ENCODE measurements at regions not wholly inside any gene's neighbourhood (a gene's known extent, or its start where the extent isn't known, plus 50 kb on each side); places are given as distances from the start of the nearest gene placed in this dataset.

DNA sequence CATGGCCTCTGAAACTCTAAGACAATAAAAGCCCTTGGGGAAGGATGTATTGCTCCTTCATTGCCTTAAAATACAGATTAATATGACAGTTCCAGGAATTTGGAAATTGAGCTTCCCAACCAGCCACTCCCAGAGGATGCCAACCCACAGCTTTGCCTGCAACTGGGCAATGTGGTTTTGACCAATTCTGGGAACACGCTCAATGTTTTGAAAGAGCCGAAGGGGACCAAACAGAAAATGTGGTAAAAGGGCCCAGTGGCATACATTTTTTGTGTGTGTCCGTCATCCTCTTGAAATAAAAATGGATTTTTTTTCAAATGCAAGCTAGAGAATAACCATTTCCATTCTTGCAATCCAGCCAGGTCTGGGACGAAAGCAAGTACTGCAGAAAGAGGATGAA lies 88.3 kb upstream of the PLEKHG7 start:
- no peak for DNase-seq (ENCODE audit: low spot score)

DNA sequence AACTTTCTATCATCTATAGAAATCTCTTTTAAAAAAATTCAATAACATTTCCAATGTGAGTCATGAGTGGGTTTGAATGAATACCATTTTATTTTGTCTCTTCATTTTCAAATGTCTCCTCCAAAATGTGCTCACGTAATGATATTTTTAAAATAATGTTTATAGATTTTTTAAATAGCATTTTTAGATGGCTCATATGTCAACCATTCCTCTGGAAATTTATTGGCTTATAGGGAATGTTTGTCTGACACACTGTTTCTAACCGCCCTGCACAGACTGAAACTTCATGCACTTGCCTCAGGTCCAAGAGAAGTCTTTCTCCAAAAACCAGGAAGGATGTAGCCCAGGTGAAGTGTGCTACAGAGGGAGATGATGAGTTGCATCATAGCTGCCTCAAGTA lies 88.8 kb upstream of the PLEKHG7 start:
- DNase-seq (ENCODE audit: low spot score): no peak

DNA sequence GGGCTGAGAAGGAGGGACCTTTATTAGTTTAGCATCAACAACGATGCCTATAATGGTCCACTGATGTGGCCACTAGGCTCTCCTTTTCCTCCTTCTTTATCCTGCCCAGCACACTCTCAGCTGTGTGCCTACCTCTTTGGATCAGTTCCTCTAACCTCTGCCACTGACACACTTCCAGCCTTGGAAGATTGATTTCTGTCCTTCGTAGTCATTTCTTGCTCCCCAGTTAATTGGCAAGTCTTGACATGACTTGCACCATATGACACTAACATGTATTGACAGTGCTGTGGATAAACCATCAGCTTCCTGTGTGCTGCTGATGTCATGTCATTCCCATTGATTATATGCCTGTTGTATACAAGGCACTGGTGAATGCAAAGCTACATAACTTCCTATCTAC lies 90.2 kb upstream of the PLEKHG7 start:
- DNase-seq (ENCODE audit: low spot score): no peak

DNA sequence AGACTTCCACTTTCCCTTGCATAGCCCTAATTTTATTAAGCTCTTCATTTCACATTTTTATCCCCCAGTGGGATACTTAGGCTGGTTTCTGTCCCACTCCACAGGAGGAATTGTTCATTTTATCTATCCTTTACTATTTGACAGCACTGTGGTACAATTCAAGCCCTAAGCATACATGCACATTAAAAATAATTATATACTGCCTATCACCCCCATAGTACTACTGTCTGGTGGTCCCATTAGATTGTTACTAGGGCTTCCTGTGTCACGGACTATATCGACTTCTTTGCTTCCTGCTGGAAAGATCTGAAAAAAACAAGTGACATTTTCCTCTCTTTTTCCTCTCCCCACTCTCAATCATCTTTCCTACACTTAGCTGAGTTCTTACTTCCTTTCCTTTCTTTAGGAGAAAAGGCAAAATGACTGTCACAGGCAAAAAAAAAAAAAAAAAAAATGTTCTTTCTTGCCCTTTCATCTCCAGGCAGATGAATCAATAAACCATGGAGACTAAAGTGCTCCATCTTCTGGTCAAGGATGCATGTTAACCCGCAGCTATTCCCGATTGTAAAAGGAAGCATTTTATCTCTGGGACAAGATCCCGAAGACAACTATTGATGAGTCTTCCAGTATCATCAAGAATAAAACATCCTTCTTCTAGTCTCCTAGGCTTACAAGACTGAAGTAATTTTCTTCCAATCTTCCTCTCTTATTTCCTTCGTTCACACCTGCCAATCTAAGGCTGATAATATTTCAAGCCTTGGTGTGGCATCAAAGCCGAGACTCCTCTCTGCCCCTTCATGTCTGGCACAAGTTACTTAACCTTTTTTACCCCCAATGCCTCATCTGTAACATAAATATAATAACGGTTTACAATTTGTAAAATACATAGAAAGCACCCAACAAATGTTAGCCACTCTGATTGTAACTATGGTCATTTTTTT lies 94.4 kb upstream of the PLEKHG7 start:
- peak; percentile 67 for DNase-seq (ENCODE audit: low spot score)

DNA sequence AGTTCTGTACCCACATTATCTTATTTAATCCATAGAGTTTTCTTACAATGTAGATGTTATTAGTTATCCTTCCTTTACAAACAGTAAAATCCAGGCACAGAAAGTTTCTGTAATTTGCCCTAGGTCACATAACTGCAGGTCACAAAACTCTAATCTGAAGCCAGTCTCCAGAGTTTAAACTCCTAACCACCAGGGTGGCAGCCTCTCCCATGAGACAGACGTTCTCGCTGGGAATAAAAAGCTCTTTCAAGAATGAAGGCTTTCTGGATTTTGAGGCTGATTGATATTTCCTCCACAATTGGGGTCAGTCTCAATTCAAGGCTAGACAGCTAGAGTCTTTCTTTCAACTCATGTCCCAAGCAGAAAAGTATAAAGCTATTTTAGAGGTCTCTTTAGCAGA lies 95.8 kb upstream of the PLEKHG7 start:
- DNase-seq (ENCODE audit: low spot score): no peak

DNA sequence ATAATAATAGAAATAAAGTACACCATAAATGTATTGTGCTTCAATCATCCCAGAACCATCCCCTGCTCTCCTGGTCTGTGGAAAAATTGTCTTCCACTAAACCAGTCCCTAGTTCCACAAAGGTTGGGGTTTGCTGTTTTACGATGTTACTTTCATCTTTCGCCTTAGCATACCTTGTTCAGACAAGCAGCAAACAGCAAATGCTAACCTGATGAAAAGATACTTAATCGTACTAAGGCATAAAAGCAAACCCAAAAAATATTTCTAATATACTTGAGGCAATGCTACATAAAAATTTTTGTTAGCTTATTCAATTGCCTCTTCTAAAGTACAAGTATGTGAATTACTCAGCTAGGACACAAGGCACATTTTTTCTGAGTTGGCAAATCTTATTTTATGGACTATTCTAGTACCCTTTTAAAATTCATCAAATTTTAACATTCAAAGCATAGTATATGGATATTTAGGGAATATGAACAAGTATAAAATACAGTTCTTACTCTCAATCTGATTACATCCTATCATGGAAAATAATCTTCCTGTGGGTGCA lies 97.1 kb upstream of the PLEKHG7 start:
- DNase-seq (ENCODE audit: low spot score): no peak

DNA sequence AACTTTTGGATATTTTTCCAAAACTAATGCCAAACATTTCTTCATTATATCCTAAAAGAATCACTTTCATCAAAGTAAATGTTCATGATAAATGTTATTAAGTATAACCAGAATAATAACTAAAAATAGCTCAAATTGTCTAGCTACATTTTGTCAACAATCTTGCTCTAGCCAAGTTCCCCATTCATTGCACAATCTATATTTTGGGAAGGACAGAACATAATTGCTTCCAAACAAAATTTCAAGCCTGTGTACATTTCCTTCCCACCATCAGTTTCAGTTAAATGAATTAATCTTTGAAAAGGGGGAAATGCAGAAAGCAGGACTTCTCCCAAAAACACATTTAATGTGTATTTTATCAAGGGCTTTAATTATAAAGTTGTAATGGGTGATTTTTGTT lies 98.0 kb upstream of the PLEKHG7 start:
- DNase-seq (ENCODE audit: low spot score): no peak

DNA sequence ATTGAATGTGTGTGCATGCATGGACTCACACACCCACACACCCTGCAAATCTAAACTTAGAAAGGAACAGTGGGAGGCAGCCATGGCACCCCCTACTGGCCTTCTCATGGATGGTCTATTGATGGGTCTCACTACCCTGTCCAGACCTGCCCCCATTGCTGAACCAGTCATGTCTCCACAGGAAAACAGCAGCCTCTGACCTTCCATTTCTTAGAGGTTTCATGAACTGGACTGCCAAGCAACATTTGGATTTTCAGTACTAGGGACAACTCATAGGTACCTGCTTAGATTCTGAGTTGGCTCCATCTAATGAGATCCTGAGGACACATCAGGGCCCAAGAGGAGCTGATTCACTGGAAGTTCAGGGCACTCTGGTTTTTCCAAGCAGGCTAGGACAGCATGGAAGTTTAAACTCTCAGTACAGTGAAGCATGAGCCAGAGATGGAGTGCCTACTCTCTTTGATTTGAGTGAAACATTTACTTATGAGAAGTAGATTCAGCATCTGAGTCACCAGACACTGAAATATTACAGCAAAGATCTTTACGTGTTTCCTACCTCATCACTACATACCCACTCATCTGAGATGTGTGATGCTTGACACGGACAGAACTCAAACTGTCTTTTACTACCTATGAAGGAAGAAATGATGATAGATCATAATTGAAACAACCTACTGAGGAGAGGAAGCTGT lies 98.9 kb upstream of the PLEKHG7 start:
- DNase-seq (ENCODE audit: low spot score): no peak

DNA sequence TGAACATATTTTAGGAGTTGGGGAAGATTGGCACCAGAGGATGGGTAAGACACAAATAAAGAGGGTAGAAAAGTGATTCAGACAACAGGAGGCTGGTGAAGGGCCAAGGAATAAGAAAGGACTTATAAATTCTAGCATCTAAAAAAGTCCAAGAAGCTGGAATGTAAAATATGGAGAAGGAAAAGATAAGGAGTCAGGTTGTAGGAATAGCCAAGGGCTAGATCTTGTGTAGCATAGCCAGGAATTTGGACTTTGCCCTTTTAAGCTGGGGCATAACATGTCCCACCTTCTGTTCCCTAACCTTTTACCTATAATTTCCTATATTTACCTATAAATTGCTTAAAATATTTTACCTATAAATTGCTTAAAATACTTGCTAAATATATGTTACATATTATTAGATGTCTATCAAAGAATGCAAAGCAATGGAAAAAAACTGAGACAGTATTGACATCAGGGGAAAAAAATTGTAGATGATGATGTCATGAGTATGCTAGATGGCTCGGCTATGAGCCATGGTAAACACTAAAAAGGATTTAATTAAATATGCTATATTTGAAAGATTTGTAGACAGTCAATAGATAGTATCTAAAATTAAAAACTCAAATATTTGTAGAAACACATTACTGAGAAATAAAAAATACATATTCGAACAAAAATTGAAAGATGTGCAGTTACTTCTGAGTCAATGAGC lies 99.7 kb upstream of the PLEKHG7 start:
- DNase-seq (ENCODE audit: low spot score): no peak

DNA sequence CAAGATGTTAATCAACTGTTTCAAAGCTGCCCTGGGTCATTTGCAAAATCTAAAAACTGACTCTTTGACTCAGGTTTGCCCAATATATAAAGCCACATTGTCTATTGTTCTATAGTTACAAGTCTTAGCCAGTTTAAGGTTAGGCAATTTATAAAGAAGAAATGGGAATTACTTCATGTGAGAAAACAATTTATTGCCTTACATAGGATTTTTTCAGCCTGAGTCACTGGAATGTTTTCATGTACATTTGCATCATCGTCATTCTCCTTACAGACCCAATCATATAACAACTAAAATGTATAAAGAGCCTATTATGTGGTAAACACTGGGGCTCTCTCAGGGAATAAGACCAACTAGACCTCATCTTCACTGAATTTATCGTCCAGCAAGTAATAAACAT lies 100.3 kb upstream of the PLEKHG7 start:
- peak; percentile 26 for DNase-seq (ENCODE audit: low spot score)

DNA sequence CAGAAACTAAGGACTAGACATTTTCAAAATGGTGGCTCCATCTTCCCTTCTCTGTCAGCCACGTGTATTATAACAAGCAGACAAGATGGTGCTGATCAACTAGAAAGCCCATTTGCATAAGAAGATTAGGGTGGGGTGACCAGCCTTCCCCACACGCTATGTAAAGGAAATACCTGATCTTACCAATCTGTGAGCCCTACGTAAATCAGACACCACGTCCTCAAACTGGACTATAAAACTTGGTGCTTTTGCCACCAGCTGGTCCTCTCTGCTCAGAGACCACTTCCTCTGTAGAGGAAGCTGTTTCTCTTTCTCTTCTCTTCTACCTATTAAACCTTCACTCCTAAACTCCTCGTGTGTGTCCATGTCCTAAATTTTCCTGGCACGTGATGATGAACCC lies 101.1 kb upstream of the PLEKHG7 start:
- no peak for DNase-seq (ENCODE audit: low spot score)

DNA sequence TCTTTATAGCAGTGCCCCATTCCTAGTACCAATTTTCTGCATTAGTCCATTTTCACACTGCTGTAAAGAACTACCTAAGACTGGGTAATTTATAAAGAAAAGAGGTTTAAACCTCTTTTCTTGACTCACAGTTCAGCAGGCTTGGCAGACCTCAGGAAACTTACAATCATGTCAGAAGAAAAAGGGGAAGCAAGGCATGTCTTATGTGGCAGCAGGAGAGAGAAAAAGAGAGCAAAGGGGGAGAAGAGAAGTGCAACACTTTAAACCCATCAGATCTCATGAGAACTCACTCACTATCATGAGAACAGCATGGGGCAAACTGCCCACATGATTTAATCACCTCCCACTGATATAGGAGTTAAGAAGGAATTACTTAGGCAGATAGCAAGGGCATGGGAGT lies 101.6 kb upstream of the PLEKHG7 start:
- DNase-seq (ENCODE audit: low spot score): no peak

DNA sequence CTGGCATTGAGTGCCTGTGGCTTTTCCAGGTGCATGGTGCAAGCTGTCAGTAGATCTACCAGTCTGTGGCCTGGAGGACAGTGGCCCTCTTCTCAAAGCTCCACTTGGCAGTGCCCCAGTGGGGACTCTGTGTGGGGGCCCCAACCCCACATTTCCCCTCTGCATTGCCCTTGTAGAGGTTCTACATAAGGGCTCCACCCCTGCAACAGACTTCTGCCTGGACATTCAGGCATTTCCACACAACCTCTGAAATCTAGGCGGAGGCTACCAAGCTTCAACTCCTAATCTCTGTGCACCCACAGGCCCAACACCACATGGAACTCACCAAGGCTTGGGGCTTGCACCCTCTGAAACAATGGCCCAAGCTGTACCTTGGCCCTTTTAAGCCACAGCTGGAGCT lies 102.7 kb upstream of the PLEKHG7 start:
- no peak for DNase-seq (ENCODE audit: low spot score)

DNA sequence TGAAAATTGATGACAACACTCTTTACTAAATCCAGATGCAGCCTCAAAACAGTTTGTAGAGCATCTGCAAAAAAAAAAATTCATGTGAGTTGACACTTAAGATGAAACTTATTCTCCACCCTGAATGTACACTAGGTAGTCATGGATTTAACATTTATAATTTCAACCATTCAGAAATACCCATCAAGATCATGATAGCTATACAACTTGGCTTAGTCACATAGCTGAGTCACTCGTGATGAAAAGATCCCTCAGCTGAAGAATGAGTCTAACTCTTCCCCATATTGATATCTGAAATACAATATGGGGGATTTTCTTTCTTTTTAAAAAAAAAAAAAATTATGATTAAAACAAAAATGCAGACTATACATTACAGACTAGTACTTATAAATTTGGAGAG lies 104.8 kb upstream of the PLEKHG7 start:
- peak; percentile 34 for DNase-seq (ENCODE audit: low spot score)

DNA sequence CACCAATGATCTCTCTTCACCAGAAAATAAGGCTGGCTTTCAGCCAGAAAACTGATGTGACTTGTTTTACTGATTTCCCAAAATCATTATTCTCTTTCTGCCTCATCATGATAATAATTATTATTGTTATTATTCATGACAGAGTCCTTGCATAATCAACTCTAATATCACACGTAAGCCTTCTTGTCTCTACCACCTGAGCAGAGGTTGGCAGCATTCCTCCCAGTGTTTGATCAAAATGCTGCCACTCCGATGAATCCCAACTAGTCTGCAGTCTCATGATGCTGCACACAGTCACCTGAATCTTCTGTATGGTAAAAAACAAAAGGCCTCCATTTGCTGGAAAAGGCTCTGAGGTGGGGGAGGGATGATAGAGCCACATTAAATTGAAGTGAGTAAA lies 105.7 kb upstream of the PLEKHG7 start:
- no peak for DNase-seq (ENCODE audit: low spot score)

DNA sequence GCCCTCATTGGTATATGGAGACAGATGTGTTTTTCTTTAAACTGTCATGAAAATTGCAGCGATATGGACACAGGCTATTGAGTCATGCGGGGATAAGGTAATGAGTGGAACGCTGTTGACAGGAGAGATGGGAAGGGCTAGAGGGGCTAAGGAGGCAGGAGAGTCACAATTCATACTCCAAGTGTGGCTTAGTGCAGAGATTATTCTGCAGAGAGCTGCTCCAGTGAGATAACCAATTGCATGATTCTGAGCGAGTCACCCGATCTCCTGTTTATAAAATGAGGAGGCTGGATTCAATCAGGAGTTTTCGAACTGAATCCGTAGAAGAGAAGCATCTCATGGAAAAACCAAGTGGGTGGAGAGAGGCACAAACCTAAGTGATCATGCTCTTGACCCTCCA lies 106.4 kb upstream of the PLEKHG7 start:
- DNase-seq (ENCODE audit: low spot score): peak; percentile 12

DNA sequence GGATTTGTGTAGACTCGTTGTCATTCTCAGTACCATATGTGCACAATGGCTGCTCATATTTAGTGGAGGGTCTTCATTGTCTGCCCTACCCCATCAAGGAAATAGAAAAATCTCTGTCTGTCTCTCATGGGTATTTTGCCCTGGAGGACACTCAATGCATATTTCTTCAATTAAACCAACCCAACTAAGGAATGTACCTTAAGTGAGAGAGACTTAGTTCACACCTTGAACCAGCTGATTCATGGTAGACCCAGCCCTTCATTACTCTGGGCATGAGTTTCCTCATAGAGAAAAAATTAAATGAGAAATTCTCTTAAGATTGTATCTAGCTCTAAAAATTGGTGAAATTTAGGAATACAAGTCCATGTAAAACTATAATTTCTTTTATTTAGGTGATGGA lies 107.1 kb upstream of the PLEKHG7 start:
- no peak for DNase-seq (ENCODE audit: low spot score)

DNA sequence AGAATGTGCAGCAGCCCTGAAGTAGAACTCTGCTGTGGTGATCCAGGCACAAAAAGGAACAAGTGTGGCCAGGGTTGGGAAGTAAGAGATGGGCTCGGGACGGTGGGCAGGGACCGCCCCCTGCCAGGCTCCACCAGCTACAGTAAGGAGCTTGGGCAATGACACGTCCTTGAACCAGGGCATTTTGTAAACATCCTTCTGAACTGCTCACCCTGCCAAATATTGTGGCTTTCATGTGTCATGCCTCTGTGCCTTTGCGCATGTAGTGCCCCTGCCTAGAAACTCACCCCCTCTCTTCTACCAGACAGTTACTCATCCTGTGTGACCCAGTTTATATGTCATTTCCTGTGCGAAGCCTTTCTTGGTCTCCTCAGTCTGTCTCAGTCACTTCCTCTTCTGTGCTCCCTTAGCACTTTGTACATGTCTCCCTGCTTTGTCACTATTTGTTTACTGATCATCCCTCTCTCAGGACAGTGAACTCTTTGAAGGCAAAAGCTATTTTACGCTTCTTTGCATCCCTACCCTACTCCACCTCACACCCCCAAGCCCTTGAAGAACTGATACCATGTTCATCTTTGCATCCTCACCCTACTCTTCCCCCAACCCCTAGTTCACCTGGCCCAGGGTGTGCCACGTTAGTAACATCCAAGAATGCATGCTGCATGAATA lies 108.9 kb upstream of the PLEKHG7 start:
- DNase-seq (ENCODE audit: low spot score): peak; percentile 76

DNA sequence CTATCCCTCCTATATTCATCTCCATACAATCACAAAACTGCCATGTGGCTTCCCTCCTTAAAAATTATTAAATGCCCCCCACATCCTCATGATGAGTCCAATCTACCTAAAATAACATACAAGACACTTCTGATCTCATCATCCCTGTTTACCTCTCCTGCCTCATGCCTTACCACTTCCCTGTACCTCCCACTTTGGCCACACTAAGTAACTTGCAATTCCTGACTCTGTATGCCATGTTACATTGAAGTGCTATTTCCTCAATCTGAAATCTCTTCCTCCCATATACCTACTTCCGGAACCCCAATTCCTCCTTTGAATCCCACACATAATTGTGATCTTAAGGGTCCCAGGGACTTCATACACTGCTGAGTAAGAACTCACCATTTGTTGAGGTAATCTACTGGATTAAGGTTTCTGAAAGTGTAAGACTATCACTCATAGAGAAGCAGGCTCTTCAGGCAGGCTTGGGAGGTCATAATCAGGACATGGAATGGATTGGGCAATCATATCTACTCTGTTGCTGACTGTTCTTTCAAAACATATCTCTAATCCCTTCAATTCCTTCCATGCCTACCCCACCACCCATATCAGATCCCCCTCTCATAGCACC lies 117.6 kb upstream of the PLEKHG7 start:
- DNase-seq (ENCODE audit: low spot score): no peak

DNA sequence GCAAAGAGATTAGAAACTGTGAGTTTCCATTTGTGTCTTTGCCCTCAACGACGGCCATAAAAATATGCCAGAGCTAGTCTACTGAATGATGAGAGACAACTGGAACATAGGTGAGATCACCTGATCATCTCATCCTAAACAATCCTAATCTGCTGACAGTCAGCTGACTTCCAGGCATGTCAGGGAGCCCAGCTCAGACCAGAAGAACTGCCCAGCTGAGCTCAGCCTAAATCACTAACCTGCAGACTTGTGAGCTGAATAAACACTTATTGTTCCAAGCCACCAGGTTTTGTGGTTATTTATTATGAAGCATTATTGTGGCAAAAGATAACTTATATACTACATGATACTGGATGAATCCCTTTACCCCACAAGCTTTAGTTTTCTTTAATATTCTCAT lies 118.9 kb upstream of the PLEKHG7 start:
- no peak for DNase-seq (ENCODE audit: low spot score)

DNA sequence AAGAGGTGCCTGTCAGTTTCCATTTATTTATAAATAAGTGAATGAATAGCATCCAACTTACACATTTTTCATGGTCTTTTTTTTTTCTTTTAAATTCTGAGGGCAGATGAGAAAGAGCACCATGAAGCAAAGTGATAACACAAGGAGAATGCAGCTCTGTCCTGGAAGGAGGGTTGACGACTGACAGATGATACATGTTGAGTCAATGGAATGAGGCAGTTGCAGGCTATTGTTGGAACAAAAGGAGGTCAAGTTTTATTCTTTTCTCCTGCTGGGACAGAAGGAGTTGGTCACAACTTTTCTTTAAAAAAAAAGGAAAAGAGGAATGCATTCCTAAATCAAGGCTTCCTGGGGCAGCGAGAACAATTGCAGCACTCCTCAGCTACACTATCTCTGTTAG lies 119.9 kb upstream of the PLEKHG7 start:
- DNase-seq (ENCODE audit: low spot score): no peak

DNA sequence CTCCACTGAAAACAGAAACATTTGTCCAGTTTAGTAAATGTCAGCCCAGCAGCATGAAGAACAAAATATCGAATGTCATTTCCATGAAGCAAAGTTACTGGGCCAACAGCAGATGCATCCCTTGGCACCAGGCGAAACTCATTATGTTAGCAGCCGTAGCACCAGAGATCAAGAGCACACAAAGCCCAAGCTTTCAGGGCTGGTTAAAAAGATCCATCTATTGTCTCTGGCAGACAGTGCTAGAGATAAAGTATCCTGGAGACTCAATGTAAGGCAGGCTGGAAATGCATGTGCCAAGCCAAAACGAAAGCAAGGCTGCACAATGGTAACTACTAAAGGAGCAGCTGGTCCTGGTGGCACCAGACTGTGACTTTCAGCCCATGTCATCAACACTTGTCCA lies 120.3 kb upstream of the PLEKHG7 start:
- no peak for DNase-seq (ENCODE audit: low spot score)

Measured in GM03348 (cell line).